ENCODE measurements at regions not wholly inside any gene's neighbourhood (a gene's known extent, or its start where the extent isn't known, plus 50 kb on each side); places are given as distances from the start of the nearest gene placed in this dataset.

- H3K4me3 ChIP-seq (ENCODE audit: low read depth in 1 of 3, low read length in 3 of 3) = no peak overlapping the region
- WGBS = 89% methylated on average over 3 of the region's 3 CpGs
- H3K27me3 ChIP-seq (ENCODE audit: control insufficient read depth in 4 of 4, insufficient read depth in 4 of 4, low read length in 3 of 4) = no peaks in the 10 kb centered on the region
- DNase-seq (ENCODE audit: low spot score) = no peak
- no peak overlapping the region for H3K27ac ChIP-seq (ENCODE audit: low read depth in 1 of 2, low read length in 2 of 2)
- no peak overlapping the region for H3K9ac ChIP-seq (ENCODE audit: low read depth in 1 of 2, low read length in 2 of 2)
- H3K36me3 ChIP-seq (ENCODE audit: control insufficient read depth in 4 of 4, insufficient read depth in 3 of 4, low read depth in 1 of 4, low read length in 3 of 4) = no peaks in the 10 kb centered on the region
- no peaks in the 10 kb centered on the region for H3K4me1 ChIP-seq (ENCODE audit: control insufficient read depth in 4 of 4, insufficient read depth in 4 of 4, low read length in 3 of 4)
- TF ChIP-seq JUND (IDR thresholded peaks at IDR 0.05) (no peak), HNF4A (conservative IDR thresholded peaks at IDR 0.05) (no peak), EGR1 (IDR thresholded peaks at IDR 0.05; ENCODE audit: low read depth in 2 of 2) (no peak), GABPA (IDR thresholded peaks at IDR 0.05 in 1 of 2, conservative IDR thresholded peaks at IDR 0.05 in 1 of 2) (no peak), NR2F2 (IDR thresholded peaks at IDR 0.05) (no peak), YY1 (IDR thresholded peaks at IDR 0.05) (no peak), RXRA (IDR thresholded peaks at IDR 0.05) (no peak), RAD21 (IDR thresholded peaks at IDR 0.05) (no peak), MAX (IDR thresholded peaks at IDR 0.05) (no peak), REST (IDR thresholded peaks at IDR 0.05) (no peak), TAF1 (conservative IDR thresholded peaks at IDR 0.05) (no peak)
- TF ChIP-seq, protein P1, sequence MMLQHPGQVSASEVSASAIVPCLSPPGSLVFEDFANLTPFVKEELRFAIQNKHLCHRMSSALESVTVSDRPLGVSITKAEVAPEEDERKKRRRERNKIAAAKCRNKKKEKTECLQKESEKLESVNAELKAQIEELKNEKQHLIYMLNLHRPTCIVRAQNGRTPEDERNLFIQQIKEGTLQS (IDR thresholded peaks at IDR 0.05) = no peak
- TF ChIP-seq, protein P2, sequence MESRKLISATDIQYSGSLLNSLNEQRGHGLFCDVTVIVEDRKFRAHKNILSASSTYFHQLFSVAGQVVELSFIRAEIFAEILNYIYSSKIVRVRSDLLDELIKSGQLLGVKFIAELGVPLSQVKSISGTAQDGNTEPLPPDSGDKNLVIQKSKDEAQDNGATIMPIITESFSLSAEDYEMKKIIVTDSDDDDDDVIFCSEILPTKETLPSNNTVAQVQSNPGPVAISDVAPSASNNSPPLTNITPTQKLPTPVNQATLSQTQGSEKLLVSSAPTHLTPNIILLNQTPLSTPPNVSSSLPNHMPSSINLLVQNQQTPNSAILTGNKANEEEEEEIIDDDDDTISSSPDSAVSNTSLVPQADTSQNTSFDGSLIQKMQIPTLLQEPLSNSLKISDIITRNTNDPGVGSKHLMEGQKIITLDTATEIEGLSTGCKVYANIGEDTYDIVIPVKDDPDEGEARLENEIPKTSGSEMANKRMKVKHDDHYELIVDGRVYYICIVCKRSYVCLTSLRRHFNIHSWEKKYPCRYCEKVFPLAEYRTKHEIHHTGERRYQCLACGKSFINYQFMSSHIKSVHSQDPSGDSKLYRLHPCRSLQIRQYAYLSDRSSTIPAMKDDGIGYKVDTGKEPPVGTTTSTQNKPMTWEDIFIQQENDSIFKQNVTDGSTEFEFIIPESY (IDR thresholded peaks at IDR 0.05) = no peak
- no peaks in the 10 kb centered on the region for H3K9me3 ChIP-seq (ENCODE audit: control insufficient read depth in 4 of 4, low read length in 3 of 4)
Measured at GRCh38 chr12:83404521-83404920, 717.8 kb downstream of the TMTC2 start.

DNA sequence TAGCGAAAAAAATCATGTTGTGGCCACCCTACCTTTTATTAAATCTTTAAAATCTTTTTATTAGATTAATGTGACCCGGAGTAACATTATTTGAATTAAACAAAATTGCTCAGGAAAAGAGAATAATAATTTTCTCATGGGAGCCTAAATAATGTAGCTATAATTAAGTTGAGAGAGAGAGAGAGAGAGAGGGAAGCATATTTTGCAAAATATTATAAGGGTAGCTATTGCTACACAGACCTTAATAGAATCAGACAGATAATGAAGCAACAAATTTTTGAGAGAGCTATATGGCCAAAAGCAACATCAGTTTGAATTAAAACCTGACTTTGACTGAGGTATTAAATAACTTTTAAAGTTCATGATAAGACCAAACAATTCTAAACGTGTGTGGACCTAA lies 703.5 kb downstream of the TMTC2 start:
- Histone ChIP-seq H3K27me3 (ENCODE audit: control insufficient read depth in 4 of 4, insufficient read depth in 4 of 4, low read length in 3 of 4) (no peaks in the 10 kb centered on the region), H3K9ac (ENCODE audit: low read depth in 1 of 2, low read length in 2 of 2) (no peak overlapping the region), H3K27ac (ENCODE audit: low read depth in 1 of 2, low read length in 2 of 2) (no peak overlapping the region), H3K9me3 (ENCODE audit: control insufficient read depth in 4 of 4, low read length in 3 of 4) (no peaks in the 10 kb centered on the region), H3K36me3 (ENCODE audit: control insufficient read depth in 4 of 4, insufficient read depth in 3 of 4, low read depth in 1 of 4, low read length in 3 of 4) (no peaks in the 10 kb centered on the region), H3K4me1 (ENCODE audit: control insufficient read depth in 4 of 4, insufficient read depth in 4 of 4, low read length in 3 of 4) (peaks cover 0 to 7% (median 0%) of the 10 kb centered on the region in 4 donors), H3K4me3 (ENCODE audit: low read depth in 1 of 3, low read length in 3 of 3) (no peak overlapping the region)
- no peak for DNase-seq (ENCODE audit: low spot score)
- WGBS = 66% methylated on average over 3 of the region's 3 CpGs
- TF ChIP-seq, protein P1 (IDR thresholded peaks at IDR 0.05) = no peak
- TF ChIP-seq, protein P3, sequence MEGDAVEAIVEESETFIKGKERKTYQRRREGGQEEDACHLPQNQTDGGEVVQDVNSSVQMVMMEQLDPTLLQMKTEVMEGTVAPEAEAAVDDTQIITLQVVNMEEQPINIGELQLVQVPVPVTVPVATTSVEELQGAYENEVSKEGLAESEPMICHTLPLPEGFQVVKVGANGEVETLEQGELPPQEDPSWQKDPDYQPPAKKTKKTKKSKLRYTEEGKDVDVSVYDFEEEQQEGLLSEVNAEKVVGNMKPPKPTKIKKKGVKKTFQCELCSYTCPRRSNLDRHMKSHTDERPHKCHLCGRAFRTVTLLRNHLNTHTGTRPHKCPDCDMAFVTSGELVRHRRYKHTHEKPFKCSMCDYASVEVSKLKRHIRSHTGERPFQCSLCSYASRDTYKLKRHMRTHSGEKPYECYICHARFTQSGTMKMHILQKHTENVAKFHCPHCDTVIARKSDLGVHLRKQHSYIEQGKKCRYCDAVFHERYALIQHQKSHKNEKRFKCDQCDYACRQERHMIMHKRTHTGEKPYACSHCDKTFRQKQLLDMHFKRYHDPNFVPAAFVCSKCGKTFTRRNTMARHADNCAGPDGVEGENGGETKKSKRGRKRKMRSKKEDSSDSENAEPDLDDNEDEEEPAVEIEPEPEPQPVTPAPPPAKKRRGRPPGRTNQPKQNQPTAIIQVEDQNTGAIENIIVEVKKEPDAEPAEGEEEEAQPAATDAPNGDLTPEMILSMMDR (IDR thresholded peaks at IDR 0.05; ENCODE audit: low read depth, low read length, missing input control) = no peak
- no peak for TF ChIP-seq TAF1 (conservative IDR thresholded peaks at IDR 0.05)
- TF ChIP-seq RAD21 (IDR thresholded peaks at IDR 0.05) = no peak
- no peak for TF ChIP-seq NR2F2 (IDR thresholded peaks at IDR 0.05)
- no peak for TF ChIP-seq FOXA1 (IDR thresholded peaks at IDR 0.05)
- TF ChIP-seq SP1 (IDR thresholded peaks at IDR 0.05) = no peak
- no peak for TF ChIP-seq JUND (IDR thresholded peaks at IDR 0.05)
- TF ChIP-seq EGR1 (IDR thresholded peaks at IDR 0.05; ENCODE audit: low read depth in 2 of 2) = no peak
- no peak for TF ChIP-seq RXRA (IDR thresholded peaks at IDR 0.05)
- no peak for TF ChIP-seq YY1 (IDR thresholded peaks at IDR 0.05)
- no peak for TF ChIP-seq REST (IDR thresholded peaks at IDR 0.05)
- TF ChIP-seq, protein P2 (IDR thresholded peaks at IDR 0.05) = no peak
- no peak for TF ChIP-seq HNF4A (conservative IDR thresholded peaks at IDR 0.05)
- TF ChIP-seq HNF4G (IDR thresholded peaks at IDR 0.05) = no peak
- TF ChIP-seq FOXA2 (IDR thresholded peaks at IDR 0.05) = no peak
